HG03060 (cell line): ENCODE measurements at regions not wholly inside any gene's neighbourhood (a gene's known extent, or its start where the extent isn't known, plus 50 kb on each side); places are given as distances from the start of the nearest gene placed in this dataset.
"Not testable (repeated sequence)": the region's sequence is repeated elsewhere in the genome, so short reads cannot be mapped to it uniquely, and the experiment has no call there.

Experiments used
- ATAC-seq: cut with Tn5 transposase; IDR thresholded peaks from one replicate; pipeline ENCODE4 v1.9.1; 2021; ENCODE audit warnings: low read depth, moderate number of reproducible peaks; ENCODE audit not compliant: unreplicated experiment

DNA sequence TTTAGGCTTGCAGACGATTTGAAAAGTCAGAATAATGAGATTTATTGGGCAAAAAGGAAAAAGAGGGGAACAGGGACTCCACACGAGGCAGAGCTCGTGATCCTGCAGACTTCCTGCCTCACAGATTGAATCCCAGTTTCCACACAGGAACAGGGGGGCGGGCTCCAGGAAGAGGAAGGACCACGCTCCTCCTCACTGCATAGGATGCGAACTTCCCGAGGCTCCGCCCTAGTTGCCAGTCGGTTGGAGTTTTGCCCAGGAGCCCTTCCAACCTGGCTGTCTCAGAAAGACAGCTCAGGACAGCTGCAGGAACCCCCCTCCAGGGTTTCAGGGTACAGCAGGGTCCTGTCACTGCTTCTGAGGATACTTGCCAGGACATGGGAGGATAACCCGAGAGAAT lies 488.3 kb upstream of the ADARB2 start:
- ATAC-seq, result no peak

GRCh38 chr10:2223548-2224320 lies 486.4 kb upstream of the ADARB2 start:
- ATAC-seq, result no peak

- no peak for ATAC-seq
Measured at GRCh38 chr10:2222631-2223030, 485.3 kb upstream of the ADARB2 start.

GRCh38 chr10:2214805-2215204 lies 477.5 kb upstream of the ADARB2 start:
- no peak for ATAC-seq

DNA sequence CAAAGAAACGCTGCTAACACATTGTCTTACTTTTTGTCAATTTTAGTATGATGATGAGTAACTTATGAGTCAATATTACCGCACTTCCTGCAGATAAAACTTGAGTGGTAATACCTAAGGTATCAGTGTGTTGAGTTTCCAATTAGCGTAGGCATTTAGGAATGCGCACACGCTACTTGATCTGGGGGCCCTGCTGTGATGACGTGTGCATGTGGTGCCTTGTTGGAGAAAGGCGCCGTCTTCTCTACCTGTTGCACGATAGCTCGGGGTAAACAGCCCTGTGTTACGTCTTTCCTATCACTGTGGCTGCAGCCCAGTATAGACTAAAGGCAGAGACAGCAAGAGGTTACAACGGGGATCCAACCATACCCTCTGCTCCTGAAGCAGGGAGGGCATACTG lies 476.8 kb upstream of the ADARB2 start:
- no peak for ATAC-seq

DNA sequence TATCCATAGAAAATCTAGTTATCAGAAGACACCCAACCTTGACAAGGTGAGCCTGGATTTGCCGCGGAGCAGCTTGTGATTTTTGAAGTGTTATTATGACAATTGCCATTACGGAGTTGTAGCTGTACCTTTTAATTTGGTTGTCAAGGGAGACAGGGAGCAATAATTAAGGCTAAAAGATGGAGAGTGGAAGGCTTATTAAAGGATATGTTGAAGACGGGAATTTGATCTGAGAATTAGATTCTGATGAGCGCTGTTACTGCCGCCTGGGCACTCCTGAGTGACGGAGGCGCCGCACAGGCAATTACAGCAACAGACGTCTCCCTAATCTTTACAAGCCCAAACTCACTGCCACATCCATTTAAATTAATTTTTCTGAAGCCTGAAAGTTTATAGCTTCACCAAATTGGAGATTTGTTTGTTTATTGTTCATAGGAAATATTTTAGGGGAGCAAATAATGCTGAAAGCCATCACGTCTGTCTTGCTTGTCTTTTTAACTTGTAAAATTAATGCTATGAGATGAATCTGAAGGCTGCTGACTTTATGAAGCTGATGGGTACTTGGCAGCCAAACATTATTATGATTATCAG lies 475.0 kb upstream of the ADARB2 start:
- no peak for ATAC-seq

DNA sequence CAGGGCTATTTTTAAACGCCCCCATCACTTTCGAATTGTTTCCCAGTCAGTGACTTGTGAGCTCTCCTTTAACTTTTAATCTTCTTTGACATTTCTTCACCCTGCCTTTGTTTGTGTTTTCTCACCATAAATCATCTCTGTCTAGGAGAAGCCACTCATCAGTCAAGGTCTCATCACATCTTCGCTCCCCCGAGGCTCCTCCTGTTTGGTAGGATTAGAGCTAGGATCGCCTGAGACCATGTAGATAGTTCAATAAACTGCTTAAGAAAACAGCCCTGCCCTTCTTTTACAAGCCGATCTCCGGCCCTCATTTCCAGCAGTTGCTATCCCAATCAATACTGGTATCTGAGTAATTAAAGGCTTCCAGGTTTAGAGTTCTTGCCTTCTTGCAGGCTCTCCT lies 472.8 kb upstream of the ADARB2 start:
- no peak for ATAC-seq

DNA sequence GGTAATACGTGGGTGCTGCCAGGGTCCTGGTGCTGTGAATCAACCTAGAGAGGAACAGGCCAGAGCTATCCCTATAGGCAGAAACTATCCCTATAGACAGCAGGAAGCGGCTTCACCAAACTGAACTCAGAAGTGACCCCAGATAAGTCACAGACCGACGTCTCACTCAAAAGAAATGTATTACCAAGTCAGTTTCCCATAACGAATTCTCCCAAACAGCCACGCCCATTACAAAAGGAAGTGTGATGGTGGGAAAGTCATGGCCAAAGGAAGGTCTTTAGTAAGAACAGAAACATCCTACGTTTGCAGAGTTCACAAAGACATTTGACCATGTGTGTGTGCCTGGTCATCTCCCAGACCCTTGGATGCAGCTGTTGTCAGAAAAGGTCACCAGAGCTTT lies 470.8 kb upstream of the ADARB2 start:
- no peak for ATAC-seq

DNA sequence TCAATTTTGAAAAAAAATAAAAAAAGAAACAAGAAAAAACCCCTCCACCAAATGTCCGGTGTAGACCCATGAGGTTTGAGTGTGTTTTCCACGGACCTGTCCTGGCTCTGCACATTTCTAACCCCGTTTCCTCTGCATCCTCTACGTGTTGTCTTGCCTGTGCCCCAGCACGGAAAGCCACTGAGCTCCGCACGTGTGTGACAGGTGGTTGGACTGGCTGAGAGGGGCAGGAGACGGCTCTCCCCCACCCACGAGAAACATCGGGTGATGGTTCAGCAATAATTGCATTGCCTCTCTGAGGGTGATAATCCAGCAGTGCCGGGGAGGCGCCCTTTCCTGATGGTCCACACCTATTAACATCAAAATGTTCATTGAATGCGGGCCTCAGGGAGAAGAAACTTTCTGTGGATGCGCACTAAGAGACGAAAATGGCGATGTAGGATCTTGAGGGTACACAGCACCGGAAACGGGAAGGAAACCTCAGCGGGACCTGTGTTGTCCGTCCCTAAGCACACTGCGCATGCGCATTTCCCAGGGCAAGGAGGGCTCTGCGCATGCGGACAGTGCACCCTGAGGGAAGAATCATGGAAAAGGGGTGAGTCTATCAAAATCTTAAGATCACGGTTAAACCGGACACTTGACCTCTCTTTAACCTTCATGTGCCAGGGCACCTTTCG lies 470.1 kb upstream of the ADARB2 start:
- no peak for ATAC-seq

DNA sequence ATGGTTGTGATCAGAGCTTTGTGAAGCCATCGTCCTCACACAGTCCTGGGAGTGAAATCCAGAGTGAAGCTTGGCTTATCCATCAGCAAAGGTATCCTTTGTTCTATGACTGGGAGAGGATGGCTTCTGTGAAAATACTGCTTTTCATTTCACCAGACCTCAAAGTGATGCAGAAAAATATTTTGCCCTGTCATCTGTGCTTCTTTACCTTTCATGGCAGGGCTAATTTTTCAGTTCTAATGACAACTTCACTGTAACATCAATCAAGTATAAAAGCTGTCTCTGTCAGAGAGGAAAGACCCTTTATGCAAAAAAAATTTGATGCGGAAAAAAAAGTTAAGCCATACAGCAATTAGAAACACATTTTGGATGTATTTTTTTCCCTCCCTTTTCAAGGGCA lies 468.1 kb upstream of the ADARB2 start:
- ATAC-seq, result no peak

DNA sequence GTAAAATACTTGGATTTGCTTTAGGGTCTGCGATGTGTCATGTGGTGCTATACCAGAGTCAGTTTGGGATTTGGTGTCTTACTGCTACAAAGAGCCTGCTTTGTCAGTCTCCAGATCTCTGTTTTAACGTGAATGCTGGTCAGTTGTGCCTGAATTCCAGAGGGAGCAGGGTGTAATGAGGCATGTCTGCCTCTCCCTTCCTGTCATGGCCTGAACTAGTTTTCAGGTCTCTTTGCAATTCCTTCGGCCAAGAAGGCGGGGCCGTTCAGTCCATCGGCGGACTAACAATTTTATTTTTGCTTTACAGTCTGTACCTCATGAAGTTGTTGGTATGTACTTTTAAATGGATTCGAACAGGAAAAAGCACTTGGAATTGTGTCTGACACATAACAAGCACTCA lies 465.1 kb upstream of the ADARB2 start:
- ATAC-seq, result no peak

DNA sequence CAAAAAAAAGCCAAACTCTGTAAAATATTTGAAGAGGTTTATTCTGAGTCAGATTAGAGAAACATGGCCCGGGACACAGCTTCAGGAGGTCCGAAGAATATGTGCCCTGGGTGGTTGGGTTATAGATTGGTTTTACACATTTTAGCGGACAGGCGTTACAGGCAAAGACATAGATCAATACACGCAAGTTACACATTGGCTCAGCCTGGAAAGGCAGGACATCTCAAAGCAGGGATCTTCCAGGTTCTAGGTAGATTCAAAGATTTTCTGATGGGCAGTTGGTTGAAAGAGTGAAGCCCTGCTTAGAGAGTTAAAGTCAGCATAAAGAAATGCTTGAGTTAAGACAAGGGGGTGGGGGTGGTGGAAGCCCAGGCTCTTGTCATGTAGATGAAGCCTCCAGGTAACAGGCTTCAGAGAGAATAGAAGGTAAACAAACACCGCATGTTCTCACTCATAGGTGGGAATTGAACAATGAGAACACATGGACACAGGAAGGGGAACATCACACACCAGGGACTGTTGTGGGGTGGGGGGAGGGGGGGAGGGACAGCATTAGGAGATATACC lies 464.3 kb upstream of the ADARB2 start:
- ATAC-seq, result no peak

DNA sequence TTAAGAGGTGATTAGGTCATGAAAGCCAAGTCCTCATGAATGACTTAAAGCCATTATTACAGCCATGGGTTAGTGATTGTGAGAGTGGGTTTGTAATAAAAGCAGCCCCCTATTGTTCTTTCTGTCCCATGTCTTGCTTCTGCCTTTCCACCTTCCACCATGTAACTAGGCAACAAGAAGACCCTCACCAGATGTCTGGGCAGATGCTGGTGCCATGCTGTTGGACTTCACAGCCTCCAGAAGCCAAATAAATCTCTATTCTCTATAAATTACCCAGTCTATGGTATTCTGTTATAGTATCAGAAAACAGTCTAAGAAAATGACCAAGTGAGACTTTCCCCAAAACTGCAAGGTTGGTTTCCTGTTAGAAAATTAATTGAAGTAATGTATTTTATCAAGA lies 460.3 kb upstream of the ADARB2 start:
- ATAC-seq, result no peak

- no peak for ATAC-seq
Measured at GRCh38 chr10:2196272-2196671, 458.9 kb upstream of the ADARB2 start.

GRCh38 chr10:2189356-2189755 lies 452.0 kb upstream of the ADARB2 start:
- not testable (repeated sequence) for ATAC-seq

- ATAC-seq, result no peak
Measured at GRCh38 chr10:2188371-2188770, 451.0 kb upstream of the ADARB2 start.

- ATAC-seq, result no peak
Measured at GRCh38 chr10:2173327-2173726, 436.0 kb upstream of the ADARB2 start.

DNA sequence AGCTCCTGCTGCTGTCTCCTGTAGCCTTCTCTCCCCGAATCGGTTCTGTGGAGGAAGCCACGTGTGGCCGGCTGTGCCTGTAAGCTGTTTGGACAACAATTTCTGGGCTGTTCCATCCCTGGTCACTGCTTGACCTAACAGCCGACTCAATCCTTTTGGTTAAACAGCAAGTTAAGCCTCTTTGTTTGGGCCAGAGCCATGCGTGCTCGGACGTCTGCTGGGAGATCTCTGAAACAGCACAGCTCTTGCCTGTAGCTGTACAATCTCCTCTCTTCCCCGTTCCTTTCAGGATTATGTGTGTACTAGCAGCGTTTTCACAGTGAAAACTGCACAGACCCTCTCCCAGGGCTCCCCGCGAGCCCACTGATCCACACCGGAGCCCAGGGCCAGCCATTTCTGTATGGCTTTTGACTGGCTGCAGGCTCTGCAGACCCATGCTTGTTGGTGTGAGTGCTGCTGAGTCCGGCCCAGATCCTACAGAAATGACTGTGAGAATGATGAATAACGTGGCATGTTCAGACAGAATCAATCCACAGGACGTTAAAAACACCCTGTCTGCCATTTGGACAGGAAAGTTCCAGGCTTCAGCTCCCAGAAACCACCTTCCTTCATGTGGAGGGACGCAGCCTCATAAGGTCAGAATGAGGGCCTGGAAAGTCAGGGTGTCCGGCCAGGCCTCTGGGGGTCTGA lies 428.6 kb upstream of the ADARB2 start:
- no peak for ATAC-seq

DNA sequence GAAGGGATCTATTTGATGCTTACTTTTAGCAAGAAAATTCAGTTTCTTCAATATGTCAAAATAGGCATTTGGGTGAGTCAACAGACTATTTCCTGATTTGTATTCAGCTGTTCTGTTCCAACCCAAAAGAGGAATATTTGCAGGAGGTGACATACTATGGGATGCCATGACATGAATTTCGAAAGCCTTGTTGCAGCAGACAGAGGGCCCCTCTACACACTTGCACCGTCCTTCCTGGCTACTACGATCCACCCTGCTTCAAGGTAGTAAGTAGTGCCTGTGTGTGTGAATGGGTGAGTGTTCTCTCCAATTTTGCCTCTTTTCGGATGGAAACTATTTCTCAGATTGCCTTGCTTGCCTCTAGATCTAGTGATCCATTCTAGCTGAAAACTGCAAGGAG lies 413.0 kb upstream of the ADARB2 start:
- no peak for ATAC-seq

DNA sequence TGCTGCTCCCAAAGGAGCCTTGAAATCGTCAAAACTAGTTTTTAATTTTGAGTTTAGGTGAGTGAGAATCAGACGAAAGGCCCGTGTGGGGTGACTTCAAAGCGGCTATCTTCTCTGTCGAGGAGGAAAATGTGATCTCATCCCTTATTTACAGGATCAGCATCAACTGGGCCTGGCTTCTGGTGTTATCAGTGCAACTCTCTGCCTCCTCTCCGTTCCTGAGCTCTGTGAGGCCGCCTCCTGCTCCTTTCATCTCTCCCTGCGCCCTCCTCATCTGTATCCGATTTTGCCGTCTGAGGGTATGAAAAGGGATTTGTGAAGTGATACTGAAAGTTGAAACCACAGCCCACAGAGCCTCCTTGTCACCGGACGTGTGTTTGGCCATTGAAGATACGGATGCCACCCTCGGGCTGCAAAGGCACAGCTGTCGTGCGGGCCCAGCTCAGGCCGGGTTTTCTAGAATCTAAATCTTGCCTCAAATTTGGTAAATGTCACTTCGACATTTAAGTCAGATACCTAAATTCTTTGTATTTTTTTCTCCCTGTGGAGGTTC lies 408.7 kb upstream of the ADARB2 start:
- no peak for ATAC-seq

GRCh38 chr10:2145491-2145890 lies 408.2 kb upstream of the ADARB2 start:
- ATAC-seq, result no peak
